ENCODE measurements at regions not wholly inside any gene's neighbourhood (a gene's known extent, or its start where the extent isn't known, plus 50 kb on each side); places are given as distances from the start of the nearest gene placed in this dataset.

GRCh38 chr4:179662522-179662921, 2220.3 kb upstream of the AGA start:
- TF ChIP-seq POLR2AphosphoS5 (IDR thresholded peaks at IDR 0.05), result no peak
- TF ChIP-seq CTCF (IDR thresholded peaks at IDR 0.05 in 8 of 11, conservative IDR thresholded peaks at IDR 0.05 in 3 of 11), result no peak
- TF ChIP-seq POLR2A (IDR thresholded peaks at IDR 0.05), result no peak
